K562 (cell line): ENCODE measurements at regions not wholly inside any gene's neighbourhood (a gene's known extent, or its start where the extent isn't known, plus 50 kb on each side); places are given as distances from the start of the nearest gene placed in this dataset.
A peak's percentile ranks its signal among the peaks of the same experiment; 100 is the strongest.

Experiments used
- BMI1 ChIP-seq: fragments of 150-350 bp; IDR thresholded peaks from 2 replicates; pipeline ENCODE4 v1.6.1; 2014; ENCODE audit warnings: low read length
- CBX1 ChIP-seq: sonication (generic); IDR thresholded peaks from 2 replicates; pipeline ENCODE4 v1.6.1; 2016; ENCODE audit warnings: antibody characterized with exemption, low read depth, mild to moderate bottlenecking
- FOS ChIP-seq: IDR thresholded peaks from 3 replicates; pipeline ENCODE4 v1.6.1; 2011; ENCODE audit not compliant: insufficient read length; ENCODE audit errors: extremely low read depth
- GMEB1 ChIP-seq: fragments of 250-450 bp; sonication (Bioruptor Pico); IDR thresholded peaks from 2 replicates; pipeline ENCODE4 v1.4.0; 2020; ENCODE audit warnings: mild to moderate bottlenecking
- HINFP ChIP-seq: fragments of 450-650 bp; conservative IDR thresholded peaks from 2 replicates; pipeline ENCODE4 v1.6.1; 2016; ENCODE audit warnings: missing genetic modification characterization, low read depth, mild to moderate bottlenecking, control low read depth, missing compliant biosample characterization
- HSF4 ChIP-seq: fragments of 250-450 bp; sonication (Bioruptor Pico); IDR thresholded peaks from 2 replicates; pipeline ENCODE4 v2.1.2; 2022; ENCODE audit warnings: mild to moderate bottlenecking, moderate library complexity, borderline replicate concordance
- MEF2D ChIP-seq: conservative IDR thresholded peaks from 2 replicates; pipeline ENCODE4 v1.6.1; 2016; ENCODE audit warnings: low read depth, missing genetic modification characterization, missing compliant biosample characterization
- MTA1 ChIP-seq: fragments of 450-650 bp; IDR thresholded peaks from 2 replicates; pipeline ENCODE4 v1.6.1; 2017; ENCODE audit warnings: borderline replicate concordance
- NCOA1 ChIP-seq: fragments of 450-650 bp; IDR thresholded peaks from 2 replicates; pipeline ENCODE4 v1.6.1; 2016; ENCODE audit warnings: low read depth
- NR2C1 ChIP-seq, 2 experiments: fragments of 450-650 bp; IDR thresholded peaks; 2 replicates each; pipeline ENCODE4 v1.6.1; 2017; ENCODE audit warnings: mild to moderate bottlenecking in 2 of 2, antibody characterized with exemption in 1 of 2, inconsistent platforms in 1 of 2, missing compliant biosample characterization in 1 of 2, missing genetic modification characterization in 1 of 2
- SMAD4 ChIP-seq: fragments of 250-450 bp; sonication (Bioruptor Pico); conservative IDR thresholded peaks from 2 replicates; pipeline ENCODE4 v1.8.0; 2021; ENCODE audit warnings: inconsistent platforms, mild to moderate bottlenecking, moderate library complexity
- ZBTB12 ChIP-seq: fragments of 250-450 bp; sonication (Bioruptor Pico); IDR thresholded peaks from 2 replicates; pipeline ENCODE4 v1.4.0; 2020
- ZNF134 ChIP-seq: fragments of 250-450 bp; sonication (Bioruptor Pico); conservative IDR thresholded peaks from 2 replicates; pipeline ENCODE4 v1.4.0; 2020
- ZNF175 ChIP-seq: fragments of 200-800 bp; sonication (Bioruptor generic); IDR thresholded peaks from 2 replicates; pipeline ENCODE4 v1.6.1; 2016; ENCODE audit warnings: low read depth, mild to moderate bottlenecking, missing genetic modification characterization, missing compliant biosample characterization
- ZNF696 ChIP-seq: fragments of 250-450 bp; sonication (Bioruptor Pico); conservative IDR thresholded peaks from 2 replicates; pipeline ENCODE4 v1.4.0; 2020; ENCODE audit warnings: mild to moderate bottlenecking, moderate library complexity
- ZNF778 ChIP-seq: fragments of 450-650 bp; formaldehyde crosslinking; IDR thresholded peaks from 2 replicates; pipeline ENCODE4 v1.4.0; 2020; ENCODE audit warnings: mild to moderate bottlenecking, moderate library complexity
- ZSCAN29 ChIP-seq: fragments of 450-650 bp; IDR thresholded peaks from 2 replicates; pipeline ENCODE4 v1.6.1; 2017
- TF ChIP-seq, protein P1 (sequence below): fragments of 450-650 bp; IDR thresholded peaks from 2 replicates; pipeline ENCODE4 v1.6.1; 2017; ENCODE audit warnings: antibody characterized with exemption, mild to moderate bottlenecking
- TF ChIP-seq, protein P2 (sequence below): IDR thresholded peaks from 2 replicates; pipeline ENCODE4 v1.6.1; 2011; ENCODE audit not compliant: insufficient read length; ENCODE audit errors: extremely low read depth

DNA sequence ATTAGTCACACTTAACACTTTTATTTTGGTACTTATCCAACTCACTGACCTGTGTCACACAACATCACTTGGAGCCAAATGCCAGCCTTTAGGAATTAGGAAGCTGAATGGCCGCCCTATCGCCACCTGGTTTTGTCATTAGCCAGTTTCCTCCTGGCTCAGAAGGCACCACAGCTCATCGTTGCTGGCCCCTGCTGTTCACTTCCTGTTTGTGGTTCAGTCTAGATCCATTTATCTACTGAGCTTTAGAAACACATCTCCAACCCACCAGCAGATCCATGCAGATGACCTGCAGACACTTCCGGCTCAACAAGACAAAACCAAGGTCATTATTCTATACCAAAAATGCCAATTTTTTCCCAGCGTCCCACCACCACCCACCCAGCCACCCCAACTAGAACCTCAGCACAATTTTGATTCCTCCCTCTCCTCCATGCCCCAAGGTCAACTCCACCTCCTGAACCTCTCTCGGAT lies 193.5 kb upstream of the NEBL start (continued):
- TF ChIP-seq, protein P1, sequence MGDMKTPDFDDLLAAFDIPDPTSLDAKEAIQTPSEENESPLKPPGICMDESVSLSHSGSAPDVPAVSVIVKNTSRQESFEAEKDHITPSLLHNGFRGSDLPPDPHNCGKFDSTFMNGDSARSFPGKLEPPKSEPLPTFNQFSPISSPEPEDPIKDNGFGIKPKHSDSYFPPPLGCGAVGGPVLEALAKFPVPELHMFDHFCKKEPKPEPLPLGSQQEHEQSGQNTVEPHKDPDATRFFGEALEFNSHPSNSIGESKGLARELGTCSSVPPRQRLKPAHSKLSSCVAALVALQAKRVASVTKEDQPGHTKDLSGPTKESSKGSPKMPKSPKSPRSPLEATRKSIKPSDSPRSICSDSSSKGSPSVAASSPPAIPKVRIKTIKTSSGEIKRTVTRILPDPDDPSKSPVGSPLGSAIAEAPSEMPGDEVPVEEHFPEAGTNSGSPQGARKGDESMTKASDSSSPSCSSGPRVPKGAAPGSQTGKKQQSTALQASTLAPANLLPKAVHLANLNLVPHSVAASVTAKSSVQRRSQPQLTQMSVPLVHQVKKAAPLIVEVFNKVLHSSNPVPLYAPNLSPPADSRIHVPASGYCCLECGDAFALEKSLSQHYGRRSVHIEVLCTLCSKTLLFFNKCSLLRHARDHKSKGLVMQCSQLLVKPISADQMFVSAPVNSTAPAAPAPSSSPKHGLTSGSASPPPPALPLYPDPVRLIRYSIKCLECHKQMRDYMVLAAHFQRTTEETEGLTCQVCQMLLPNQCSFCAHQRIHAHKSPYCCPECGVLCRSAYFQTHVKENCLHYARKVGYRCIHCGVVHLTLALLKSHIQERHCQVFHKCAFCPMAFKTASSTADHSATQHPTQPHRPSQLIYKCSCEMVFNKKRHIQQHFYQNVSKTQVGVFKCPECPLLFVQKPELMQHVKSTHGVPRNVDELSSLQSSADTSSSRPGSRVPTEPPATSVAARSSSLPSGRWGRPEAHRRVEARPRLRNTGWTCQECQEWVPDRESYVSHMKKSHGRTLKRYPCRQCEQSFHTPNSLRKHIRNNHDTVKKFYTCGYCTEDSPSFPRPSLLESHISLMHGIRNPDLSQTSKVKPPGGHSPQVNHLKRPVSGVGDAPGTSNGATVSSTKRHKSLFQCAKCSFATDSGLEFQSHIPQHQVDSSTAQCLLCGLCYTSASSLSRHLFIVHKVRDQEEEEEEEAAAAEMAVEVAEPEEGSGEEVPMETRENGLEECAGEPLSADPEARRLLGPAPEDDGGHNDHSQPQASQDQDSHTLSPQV: peak; percentile 54
- TF ChIP-seq CBX1 (no peak), ZBTB12 (CRISPR knock-in tag) (peak; percentile 47; the same call in 1 of the 2 replicates), HINFP (no peak), ZNF175 (CRISPR knock-in tag) (peak; percentile 97), BMI1 (no peak), GMEB1 (CRISPR knock-in tag) (peak; percentile 4; the same call in 1 of the 2 replicates), SMAD4 (CRISPR knock-in tag) (peak; percentile 85), ZNF778 (no peak), NCOA1 (no peak; the same call in 1 of the 2 replicates), ZSCAN29 (no peak), NR2C1 (IDR thresholded peaks at IDR 0.05) (no peak), NR2C1 (tag; IDR thresholded peaks at IDR 0.05) (peak; percentile 79), HSF4 (CRISPR knock-in tag) (no peak; the same call in 1 of the 2 replicates), FOS (no peak), ZNF696 (CRISPR knock-in tag) (no peak), MTA1 (no peak), MEF2D (tag) (peak; percentile 57; the same call in 1 of the 2 replicates), ZNF134 (0 out of 2 replicates have a peak, but pooled peaks have one; percentile 30)
- TF ChIP-seq, protein P2, sequence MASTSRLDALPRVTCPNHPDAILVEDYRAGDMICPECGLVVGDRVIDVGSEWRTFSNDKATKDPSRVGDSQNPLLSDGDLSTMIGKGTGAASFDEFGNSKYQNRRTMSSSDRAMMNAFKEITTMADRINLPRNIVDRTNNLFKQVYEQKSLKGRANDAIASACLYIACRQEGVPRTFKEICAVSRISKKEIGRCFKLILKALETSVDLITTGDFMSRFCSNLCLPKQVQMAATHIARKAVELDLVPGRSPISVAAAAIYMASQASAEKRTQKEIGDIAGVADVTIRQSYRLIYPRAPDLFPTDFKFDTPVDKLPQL: no peak
